NCI-H1436 treated with DMSO at 0.1 percent for 48 hours (cell line): ENCODE measurements at regions not wholly inside any gene's neighbourhood (a gene's known extent, or its start where the extent isn't known, plus 50 kb on each side); places are given as distances from the start of the nearest gene placed in this dataset.
"Not testable (repeated sequence)": the region's sequence is repeated elsewhere in the genome, so short reads cannot be mapped to it uniquely, and the experiment has no call there.

Experiments used
- DNase-seq: peaks from one replicate; lab custom pipeline; 2025; lab: John Stamatoyannopoulos, UW

- not testable (repeated sequence) for DNase-seq
Measured at GRCh38 chr3:177457204-177457603, 259.9 kb upstream of the TBL1XR1 start.

- no peak for DNase-seq
Measured at GRCh38 chr3:177459401-177459800, 262.1 kb upstream of the TBL1XR1 start.

GRCh38 chr3:177460047-177460446, 262.8 kb upstream of the TBL1XR1 start:
- no peak for DNase-seq

- no peak for DNase-seq
Measured at GRCh38 chr3:177461765-177462164, 264.5 kb upstream of the TBL1XR1 start.

- DNase-seq = not testable (repeated sequence)
Measured at GRCh38 chr3:177463341-177463740, 266.1 kb upstream of the TBL1XR1 start.

- DNase-seq = no peak
Measured at GRCh38 chr3:177463863-177464262, 266.6 kb upstream of the TBL1XR1 start.

GRCh38 chr3:177464392-177465256, 267.3 kb upstream of the TBL1XR1 start:
- DNase-seq = no peak

GRCh38 chr3:177465257-177465642, 268.0 kb upstream of the TBL1XR1 start:
- DNase-seq = no peak

GRCh38 chr3:177466074-177466473, 268.8 kb upstream of the TBL1XR1 start:
- no peak for DNase-seq

- not testable (repeated sequence) for DNase-seq
Measured at GRCh38 chr3:177466622-177467021, 269.3 kb upstream of the TBL1XR1 start.

GRCh38 chr3:177467247-177467985, 270.1 kb upstream of the TBL1XR1 start:
- DNase-seq = no peak

- no peak for DNase-seq
Measured at GRCh38 chr3:177468331-177468730, 271.0 kb upstream of the TBL1XR1 start.

GRCh38 chr3:177468816-177469215, 271.5 kb upstream of the TBL1XR1 start:
- no peak for DNase-seq

GRCh38 chr3:177469216-177469615, 271.9 kb upstream of the TBL1XR1 start:
- no peak for DNase-seq

GRCh38 chr3:177470197-177470941, 273.1 kb upstream of the TBL1XR1 start:
- DNase-seq = no peak

- DNase-seq = no peak
Measured at GRCh38 chr3:177471733-177472480, 274.6 kb upstream of the TBL1XR1 start.

GRCh38 chr3:177473184-177473583, 275.9 kb upstream of the TBL1XR1 start:
- DNase-seq = no peak

GRCh38 chr3:177473903-177474302, 276.6 kb upstream of the TBL1XR1 start:
- DNase-seq = no peak

GRCh38 chr3:177474652-177475355, 277.5 kb upstream of the TBL1XR1 start:
- DNase-seq = no peak

- no peak for DNase-seq
Measured at GRCh38 chr3:177475356-177475665, 278.0 kb upstream of the TBL1XR1 start.

GRCh38 chr3:177476495-177476894, 279.2 kb upstream of the TBL1XR1 start:
- no peak for DNase-seq
